ENCODE measurements at regions not wholly inside any gene's neighbourhood (a gene's known extent, or its start where the extent isn't known, plus 50 kb on each side); places are given as distances from the start of the nearest gene placed in this dataset.
A peak's percentile ranks its signal among the peaks of the same experiment; 100 is the strongest.

- no peak for DNase-seq
These were observed 162.0 kb upstream of the SOX4 start for GRCh38 chr6:21431526-21431925.

GRCh38 chr6:21436625-21437024 is 156.9 kb upstream of the SOX4 start:
- DNase-seq: no peak

DNA sequence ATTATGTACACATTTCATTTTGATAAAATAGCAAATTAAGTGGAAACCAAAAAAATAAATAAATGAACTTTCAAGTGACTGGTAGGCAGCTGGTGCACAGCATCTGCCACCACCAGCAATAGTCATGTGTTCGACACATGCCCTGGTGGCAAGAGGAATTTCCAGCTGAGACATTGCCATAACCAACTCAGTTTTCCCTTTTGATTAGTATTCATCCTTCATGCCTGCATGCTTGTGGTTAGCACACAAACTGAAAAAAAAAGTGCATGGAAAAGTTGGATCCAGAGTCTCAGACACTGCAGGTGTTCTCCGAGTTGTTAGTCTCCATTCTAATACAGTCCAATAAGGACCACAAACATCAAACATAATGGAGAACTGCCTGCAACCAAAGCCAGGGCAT is 156.0 kb upstream of the SOX4 start:
- DNase-seq: no peak

DNA sequence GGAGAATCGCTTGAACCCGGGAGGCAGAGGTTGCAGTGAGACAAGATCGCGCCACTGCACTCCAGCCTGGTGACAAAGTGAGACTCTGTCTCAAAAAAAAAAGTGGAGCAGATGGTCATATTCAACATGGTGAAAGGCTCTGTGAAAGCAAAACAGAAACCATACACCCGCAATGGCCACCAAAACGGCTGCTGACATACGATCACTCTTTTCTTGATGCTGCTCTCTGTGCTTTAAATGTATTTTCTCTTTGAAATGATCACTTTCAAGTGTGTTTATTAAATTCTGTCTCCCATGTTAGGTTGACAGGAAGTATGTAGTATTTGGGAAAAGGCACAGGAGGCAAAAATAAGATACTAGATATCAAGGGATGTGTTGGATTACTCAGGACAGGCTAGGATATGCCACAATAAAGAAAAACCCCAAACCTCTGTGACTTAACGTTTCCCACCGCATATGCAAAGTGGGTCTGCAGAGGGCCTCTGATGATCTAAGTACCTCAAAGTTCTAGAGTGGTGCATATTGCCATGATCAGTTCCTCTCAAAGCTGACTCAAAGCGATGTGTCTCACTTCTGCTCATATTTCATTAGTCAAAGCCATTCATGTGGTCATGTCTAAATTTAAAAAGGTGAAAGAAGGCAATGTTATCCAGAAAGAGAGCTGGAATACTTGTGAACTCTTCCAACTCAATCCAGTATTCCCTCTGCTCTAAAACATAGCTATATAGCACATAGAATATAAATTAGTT is 155.1 kb upstream of the SOX4 start:
- no peak for DNase-seq

- peak; percentile 9 for DNase-seq
These were observed 154.6 kb upstream of the SOX4 start for GRCh38 chr6:21438986-21439352.

GRCh38 chr6:21441386-21441785 is 152.2 kb upstream of the SOX4 start:
- no peak for DNase-seq

DNA sequence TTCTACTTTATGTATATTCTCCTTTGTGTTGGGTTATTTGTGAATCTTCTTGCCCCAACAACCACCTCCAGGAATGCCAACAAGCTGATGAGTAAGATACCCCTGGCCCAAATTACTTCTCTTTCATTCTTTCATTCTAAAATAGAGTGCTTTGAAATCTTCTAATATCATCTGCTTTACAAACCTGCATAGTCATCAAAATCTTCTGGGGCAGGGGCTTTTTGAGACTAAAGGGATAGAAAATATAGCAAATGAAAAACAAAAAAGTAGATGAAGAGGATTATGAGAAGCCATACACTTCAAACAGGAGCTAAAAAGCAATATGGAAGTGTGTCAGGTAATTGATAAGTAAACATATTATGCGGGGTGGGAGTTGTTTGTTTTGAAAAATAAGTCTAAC is 150.7 kb upstream of the SOX4 start:
- DNase-seq: no peak

DNA sequence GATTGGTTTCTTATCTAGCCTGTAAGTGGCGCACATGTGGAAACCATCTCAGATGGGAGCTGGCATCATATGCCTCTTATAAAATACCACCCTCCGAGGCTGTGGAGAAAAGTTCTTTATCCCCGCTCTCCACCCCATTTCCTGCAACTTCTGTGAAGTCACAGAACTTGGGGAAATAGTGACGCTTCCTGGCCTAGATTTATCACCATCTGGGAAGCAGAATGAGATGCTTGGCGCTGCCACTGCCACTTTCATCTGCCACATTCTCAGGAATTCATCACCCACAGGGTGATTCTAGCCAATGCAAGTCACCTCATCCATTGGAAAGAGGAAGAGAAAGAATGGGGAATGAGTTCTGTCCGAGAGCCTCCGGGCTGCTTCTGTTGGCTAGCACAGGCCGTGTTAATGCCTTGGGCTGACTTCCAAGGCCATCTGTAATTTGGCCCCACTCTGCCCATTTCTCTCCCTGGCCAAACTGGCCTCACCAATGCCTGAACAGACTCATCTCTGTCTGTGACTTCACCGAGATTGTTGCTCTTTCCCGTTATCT is 148.8 kb upstream of the SOX4 start:
- no peak for DNase-seq

- no peak for DNase-seq
These were observed 145.6 kb upstream of the SOX4 start for GRCh38 chr6:21447987-21448386.

GRCh38 chr6:21448485-21449109 is 145.0 kb upstream of the SOX4 start:
- DNase-seq: no peak

DNA sequence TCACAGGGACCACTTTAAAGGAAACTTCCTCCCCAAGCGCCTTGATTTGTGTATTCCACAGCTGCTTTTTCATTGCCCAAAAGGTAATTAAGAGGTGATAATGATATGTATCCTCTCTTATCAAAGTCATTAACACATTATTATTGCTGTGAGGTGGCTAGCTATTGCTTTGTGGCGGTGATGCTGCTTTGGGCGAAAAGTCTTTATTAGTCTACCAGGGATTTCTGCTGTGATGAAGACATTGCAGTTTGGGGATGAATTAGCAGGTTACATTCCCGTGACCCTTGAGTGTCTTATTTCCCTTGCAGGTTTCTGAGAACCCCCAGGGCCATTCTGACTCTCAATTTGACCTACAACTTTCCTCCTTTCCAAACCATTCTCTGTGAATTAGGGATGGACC is 143.4 kb upstream of the SOX4 start:
- DNase-seq: no peak

- DNase-seq: no peak
These were observed 142.9 kb upstream of the SOX4 start for GRCh38 chr6:21450628-21451027.

- no peak for DNase-seq
These were observed 142.0 kb upstream of the SOX4 start for GRCh38 chr6:21451546-21452013.

DNA sequence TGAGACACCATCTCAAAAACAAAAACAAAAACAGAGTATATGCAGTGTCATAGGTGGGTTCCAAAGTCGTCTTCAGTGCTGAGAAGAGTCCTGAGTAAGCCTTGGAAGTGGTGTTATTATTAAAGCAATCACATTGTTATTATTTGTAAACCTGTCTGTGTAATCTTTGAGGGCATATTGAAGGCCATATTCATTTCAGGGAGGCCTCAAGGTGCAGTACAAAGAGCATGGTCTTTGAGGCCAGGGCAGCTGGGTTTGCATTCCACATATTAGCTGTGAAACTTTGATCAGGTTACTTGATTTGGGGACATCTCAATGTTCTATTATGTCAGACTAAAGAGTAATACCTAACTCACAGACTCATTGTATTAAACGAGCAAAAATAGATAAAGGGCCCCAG is 139.3 kb upstream of the SOX4 start:
- DNase-seq: no peak

GRCh38 chr6:21455071-21455470 is 138.5 kb upstream of the SOX4 start:
- no peak for DNase-seq

DNA sequence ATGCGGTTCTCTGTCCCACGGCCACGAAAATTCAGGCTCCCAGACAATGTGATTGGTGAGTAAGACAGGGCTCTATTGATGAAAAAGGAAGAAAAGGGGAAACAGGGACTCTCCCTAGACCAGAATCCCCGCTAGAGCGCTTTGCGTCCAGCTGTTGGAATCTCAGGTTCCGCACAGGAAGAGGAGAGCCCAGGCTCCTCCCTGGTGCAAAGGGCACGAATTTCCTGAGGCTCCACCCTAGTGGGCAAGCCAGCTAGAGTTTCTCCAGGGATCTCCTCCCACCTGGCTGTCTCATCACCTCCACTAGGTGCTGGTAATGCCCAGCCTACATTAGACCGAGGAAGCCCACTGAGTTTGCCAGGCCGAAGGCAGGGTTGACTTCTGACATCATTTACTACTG is 135.9 kb upstream of the SOX4 start:
- DNase-seq: no peak

DNA sequence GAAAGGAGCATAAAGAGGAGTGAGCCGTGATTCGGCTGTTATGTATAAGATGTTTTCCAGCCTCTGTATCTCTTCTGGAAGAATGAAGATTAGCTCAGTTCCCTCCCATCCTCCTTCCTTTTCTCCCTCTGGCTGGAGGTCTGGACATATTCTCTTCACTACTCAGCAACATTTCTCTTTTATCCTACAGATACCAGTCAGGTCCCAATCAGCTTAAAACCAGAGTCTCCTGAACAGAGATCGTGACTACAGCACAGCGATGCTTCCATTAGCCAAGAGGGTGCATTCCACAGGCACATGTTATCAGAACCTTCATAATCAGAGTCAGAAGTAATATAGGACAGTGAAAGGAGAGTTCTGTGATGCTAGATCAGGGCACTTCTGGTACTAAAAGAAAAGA is 133.9 kb upstream of the SOX4 start:
- DNase-seq: no peak

DNA sequence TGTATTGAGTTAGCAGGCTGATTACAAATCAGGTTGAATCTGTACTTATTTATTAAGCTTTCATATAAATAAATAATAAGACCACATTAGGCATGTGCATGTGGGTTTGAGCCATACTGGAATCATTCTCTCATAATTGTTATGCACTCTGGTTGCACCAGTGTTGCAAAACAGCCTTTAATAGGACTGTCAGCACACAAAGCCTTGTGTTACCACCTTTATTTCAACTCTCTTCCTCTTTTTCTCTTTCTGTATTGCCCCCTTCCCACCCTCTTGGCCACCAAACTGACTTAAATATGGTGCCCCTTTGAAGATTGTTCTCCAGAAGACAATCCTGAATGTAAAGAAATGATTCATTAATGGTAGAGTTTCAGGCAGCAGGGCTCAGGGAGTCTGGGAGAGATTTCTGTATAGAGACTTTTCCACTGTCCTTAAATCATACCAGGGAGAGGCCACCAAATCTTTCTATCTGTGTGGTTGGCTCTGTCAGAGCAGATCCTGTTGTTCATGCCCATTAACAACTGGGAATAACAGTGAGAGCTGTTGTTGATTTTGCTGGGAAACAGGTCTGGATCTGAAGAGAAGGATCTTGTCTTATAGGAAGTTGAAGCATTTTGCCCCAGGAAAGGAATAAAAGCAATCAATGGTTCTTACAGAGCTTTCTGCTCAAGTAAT is 131.6 kb upstream of the SOX4 start:
- no peak for DNase-seq

DNA sequence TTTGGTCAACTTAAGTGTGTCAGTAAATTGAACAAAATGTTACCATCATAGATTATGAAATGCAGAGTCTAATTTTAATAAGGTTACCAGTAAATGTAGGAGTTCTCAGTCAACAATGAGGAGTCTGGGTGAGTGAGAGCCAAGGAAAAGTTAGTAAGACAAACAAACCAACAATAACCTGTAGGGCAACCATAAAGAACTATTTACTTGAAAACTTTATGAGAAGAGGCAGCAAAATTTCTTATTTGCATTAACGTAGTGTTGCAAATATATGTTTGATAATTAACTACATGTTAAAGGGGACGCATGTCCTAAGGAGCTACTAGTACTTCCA is 131.1 kb upstream of the SOX4 start:
- DNase-seq: no peak

GRCh38 chr6:21467091-21467490 is 126.5 kb upstream of the SOX4 start:
- DNase-seq: no peak

GRCh38 chr6:21468461-21468860 is 125.1 kb upstream of the SOX4 start:
- no peak for DNase-seq

DNA sequence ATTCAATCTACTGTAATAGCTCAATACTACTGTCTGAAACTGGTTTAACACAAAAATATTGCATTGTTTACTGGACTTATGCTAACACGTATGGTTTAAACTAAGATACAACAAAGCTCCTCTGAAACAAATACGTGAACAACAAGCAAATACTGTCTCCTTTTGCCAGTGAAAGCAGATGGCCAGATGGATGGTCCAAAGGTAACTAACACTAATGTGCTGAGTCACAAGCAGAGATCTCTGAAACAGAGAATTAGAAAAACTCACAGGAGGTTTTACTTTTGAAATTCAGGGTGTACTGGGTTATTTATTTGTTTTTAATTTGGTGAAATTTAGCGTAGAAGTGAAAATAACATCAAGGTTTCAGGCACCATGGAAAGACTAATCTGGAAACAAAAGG is 124.3 kb upstream of the SOX4 start:
- DNase-seq: no peak

DNA sequence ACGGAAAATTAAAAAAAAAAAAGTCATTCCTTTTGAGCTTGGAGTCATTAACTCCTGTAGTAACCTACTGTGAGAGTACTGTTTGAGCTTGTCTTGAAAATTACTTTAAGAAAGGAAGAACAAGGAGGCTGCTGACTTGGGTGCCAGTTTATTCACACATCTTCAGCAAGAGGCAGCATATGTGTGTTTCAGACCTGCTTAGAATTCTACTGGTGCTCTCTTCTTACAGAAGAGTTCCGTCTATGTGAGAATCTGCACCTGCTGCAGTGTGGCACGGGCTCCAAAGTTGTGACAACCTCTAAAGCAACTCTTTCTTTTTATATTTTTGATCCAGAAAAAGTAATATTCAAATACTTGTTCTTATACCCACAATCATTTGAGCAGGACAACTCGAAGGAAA is 117.4 kb upstream of the SOX4 start:
- no peak for DNase-seq

GRCh38 chr6:21478411-21478810 is 115.1 kb upstream of the SOX4 start:
- DNase-seq: no peak
